ENCODE measurements at regions not wholly inside any gene's neighbourhood (a gene's known extent, or its start where the extent isn't known, plus 50 kb on each side); places are given as distances from the start of the nearest gene placed in this dataset.

DNA sequence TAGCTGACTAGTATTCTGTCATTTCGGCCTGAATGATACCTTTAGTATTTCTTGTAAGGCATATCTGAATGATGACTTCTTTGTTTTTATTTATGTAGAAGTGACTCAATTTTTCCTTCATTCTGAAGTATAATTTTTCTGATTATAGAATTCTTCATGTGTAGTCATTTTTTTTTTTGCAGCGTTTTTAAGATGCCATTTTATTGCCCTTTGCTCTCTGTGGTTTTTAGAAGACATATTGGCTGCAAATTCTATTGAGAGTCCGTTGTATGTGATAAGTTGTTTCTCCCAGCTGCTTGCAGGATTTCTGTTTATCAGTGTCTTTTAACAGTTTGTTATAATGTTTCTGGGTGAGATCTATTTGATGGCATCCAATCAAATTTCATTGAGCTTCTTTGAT lies 1224.8 kb downstream of the JRKL start:
- no peaks in the 10 kb centered on the region for H3K27me3 Mint-ChIP-seq
- H3K4me1 Mint-ChIP-seq (ENCODE audit: low read depth), result no peaks in the 10 kb centered on the region
- H3K36me3 Mint-ChIP-seq (ENCODE audit: insufficient read depth), result peaks cover 3% of the 10 kb centered on the region
- DNase-seq (ENCODE audit: low spot score, unreplicated experiment), result no peak
- no peak overlapping the region for H3K4me3 Mint-ChIP-seq (ENCODE audit: low read depth)
- TF ChIP-seq, protein P1, sequence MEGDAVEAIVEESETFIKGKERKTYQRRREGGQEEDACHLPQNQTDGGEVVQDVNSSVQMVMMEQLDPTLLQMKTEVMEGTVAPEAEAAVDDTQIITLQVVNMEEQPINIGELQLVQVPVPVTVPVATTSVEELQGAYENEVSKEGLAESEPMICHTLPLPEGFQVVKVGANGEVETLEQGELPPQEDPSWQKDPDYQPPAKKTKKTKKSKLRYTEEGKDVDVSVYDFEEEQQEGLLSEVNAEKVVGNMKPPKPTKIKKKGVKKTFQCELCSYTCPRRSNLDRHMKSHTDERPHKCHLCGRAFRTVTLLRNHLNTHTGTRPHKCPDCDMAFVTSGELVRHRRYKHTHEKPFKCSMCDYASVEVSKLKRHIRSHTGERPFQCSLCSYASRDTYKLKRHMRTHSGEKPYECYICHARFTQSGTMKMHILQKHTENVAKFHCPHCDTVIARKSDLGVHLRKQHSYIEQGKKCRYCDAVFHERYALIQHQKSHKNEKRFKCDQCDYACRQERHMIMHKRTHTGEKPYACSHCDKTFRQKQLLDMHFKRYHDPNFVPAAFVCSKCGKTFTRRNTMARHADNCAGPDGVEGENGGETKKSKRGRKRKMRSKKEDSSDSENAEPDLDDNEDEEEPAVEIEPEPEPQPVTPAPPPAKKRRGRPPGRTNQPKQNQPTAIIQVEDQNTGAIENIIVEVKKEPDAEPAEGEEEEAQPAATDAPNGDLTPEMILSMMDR (IDR thresholded peaks at IDR 0.05; ENCODE audit: unreplicated experiment), result no peak
- H3K27ac Mint-ChIP-seq, result no peak overlapping the region
- H3K9me3 Mint-ChIP-seq (ENCODE audit: low read depth), result peaks cover 13% of the 10 kb centered on the region

DNA sequence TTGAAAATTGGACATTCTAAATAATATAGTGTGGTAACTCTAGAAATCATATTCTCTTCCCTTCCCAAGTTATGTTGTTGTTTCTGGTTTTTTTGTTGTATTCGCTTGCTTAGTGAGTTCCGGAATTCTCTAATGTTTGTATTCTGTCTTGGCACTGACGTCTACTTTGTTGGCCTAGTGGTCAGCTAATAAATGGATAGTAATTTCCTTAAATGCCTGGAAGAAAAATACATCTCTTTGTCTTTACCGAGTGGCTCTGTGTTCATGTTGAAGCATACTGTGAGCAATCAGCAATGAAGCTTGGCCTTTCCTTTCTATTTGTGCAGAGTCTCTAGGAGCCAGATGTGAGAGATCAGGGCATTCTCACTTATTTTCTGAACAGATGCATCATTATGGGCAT lies 1225.7 kb downstream of the JRKL start:
- Mint-ChIP-seq H3K4me1 (ENCODE audit: low read depth) (no peaks in the 10 kb centered on the region), H3K27ac (no peak overlapping the region), H3K27me3 (no peaks in the 10 kb centered on the region), H3K4me3 (ENCODE audit: low read depth) (no peak overlapping the region), H3K9me3 (ENCODE audit: low read depth) (peaks cover 7% of the 10 kb centered on the region), H3K36me3 (ENCODE audit: insufficient read depth) (peaks cover 3% of the 10 kb centered on the region)
- TF ChIP-seq, protein P1 (IDR thresholded peaks at IDR 0.05; ENCODE audit: unreplicated experiment), result no peak
- DNase-seq (ENCODE audit: low spot score, unreplicated experiment), result no peak

DNA sequence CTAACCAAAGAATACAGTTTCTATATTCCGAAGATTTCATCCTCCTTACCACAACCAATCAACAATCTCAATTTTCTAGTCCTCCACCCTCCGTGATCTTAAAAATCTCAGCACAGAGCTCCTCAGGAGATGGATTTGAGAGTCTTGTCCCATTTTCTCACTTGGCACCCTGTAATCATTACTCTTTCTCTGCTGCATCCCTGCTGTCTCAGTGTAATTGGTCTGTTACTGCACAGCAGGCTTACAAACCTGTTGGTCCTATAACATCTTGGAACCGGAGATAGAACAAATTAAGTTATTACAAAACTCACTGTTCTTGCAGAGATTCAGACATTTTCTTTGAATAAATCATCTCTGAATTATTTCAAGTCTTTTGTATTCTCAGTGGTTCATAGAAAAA lies 1227.2 kb downstream of the JRKL start:
- Mint-ChIP-seq H3K9me3 (ENCODE audit: low read depth) (peaks cover 6% of the 10 kb centered on the region), H3K27me3 (no peaks in the 10 kb centered on the region), H3K4me1 (ENCODE audit: low read depth) (no peaks in the 10 kb centered on the region), H3K36me3 (ENCODE audit: insufficient read depth) (peaks cover 3% of the 10 kb centered on the region), H3K4me3 (ENCODE audit: low read depth) (no peak overlapping the region), H3K27ac (no peak overlapping the region)
- TF ChIP-seq, protein P1 (IDR thresholded peaks at IDR 0.05; ENCODE audit: unreplicated experiment), result no peak
- no peak for DNase-seq (ENCODE audit: low spot score, unreplicated experiment)

- Mint-ChIP-seq H3K4me3 (ENCODE audit: low read depth) (no peak overlapping the region), H3K27me3 (no peaks in the 10 kb centered on the region), H3K27ac (no peak overlapping the region), H3K36me3 (ENCODE audit: insufficient read depth) (peaks cover 3% of the 10 kb centered on the region), H3K9me3 (ENCODE audit: low read depth) (peaks cover 6% of the 10 kb centered on the region), H3K4me1 (ENCODE audit: low read depth) (no peaks in the 10 kb centered on the region)
- TF ChIP-seq, protein P1 (IDR thresholded peaks at IDR 0.05; ENCODE audit: unreplicated experiment), result no peak
- DNase-seq (ENCODE audit: low spot score, unreplicated experiment), result no peak
Observed at GRCh38 chr11:97620007-97620406, 1230.2 kb downstream of the JRKL start.

DNA sequence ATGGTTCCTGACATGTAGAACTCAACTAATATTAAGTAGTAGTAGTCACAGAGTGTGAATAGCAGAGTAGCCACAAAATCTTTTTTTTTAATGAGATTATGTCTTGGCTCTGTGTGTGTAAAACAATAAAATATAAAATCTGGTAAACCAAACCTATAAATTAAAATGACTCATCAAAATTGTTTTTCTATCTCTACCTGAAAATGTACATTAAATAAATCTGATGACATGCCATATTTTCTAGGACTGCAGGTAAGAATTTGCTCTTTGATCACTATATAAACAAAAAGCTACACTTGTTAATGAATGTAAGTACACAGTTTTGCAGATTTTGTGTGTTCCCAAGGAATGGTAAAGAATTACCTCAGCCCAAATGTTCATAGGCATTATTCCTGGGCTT lies 1231.5 kb downstream of the JRKL start:
- peaks cover 6% of the 10 kb centered on the region for H3K9me3 Mint-ChIP-seq (ENCODE audit: low read depth)
- peaks cover 3% of the 10 kb centered on the region for H3K36me3 Mint-ChIP-seq (ENCODE audit: insufficient read depth)
- no peak for DNase-seq (ENCODE audit: low spot score, unreplicated experiment)
- TF ChIP-seq, protein P1 (IDR thresholded peaks at IDR 0.05; ENCODE audit: unreplicated experiment), result no peak
- no peak overlapping the region for H3K27ac Mint-ChIP-seq
- H3K4me3 Mint-ChIP-seq (ENCODE audit: low read depth), result no peak overlapping the region
- H3K4me1 Mint-ChIP-seq (ENCODE audit: low read depth), result no peaks in the 10 kb centered on the region
- no peaks in the 10 kb centered on the region for H3K27me3 Mint-ChIP-seq

Data from progenitor cell of endocrine pancreas (in vitro differentiated cells).